Kidney (tissue), 13 donors: ENCODE measurements at regions not wholly inside any gene's neighbourhood (a gene's known extent, or its start where the extent isn't known, plus 50 kb on each side); places are given as distances from the start of the nearest gene placed in this dataset.

Experiments
- DNase-seq, 5 donors: peaks; one replicate each; pipeline ENCODE4 v3.0.0-alpha.2; 2013 to 2020
- FAIRE-seq: peaks from 2 replicates; lab custom pipeline; 2012; peaks lifted over from hg19 to GRCh38; lab: Jason Lieb, UNC
- H3K27ac ChIP-seq, 2 donors: one replicate each; pipeline ENCODE4 v1.7.0; 2013; ENCODE audit warnings: low read depth in 2 of 2, low read length in 2 of 2, inconsistent platforms in 1 of 2
- H3K27me3 ChIP-seq: one replicate; pipeline ENCODE4 v1.7.1; 2013; ENCODE audit warnings: low read length, inconsistent platforms; ENCODE audit not compliant: control insufficient read depth, insufficient read depth
- H3K36me3 ChIP-seq, 3 donors: one replicate each; pipeline versions ENCODE4 v1.7.0 to v1.7.1; 2013; ENCODE audit warnings: low read length in 3 of 3, control low read depth in 1 of 3, inconsistent platforms in 1 of 3; ENCODE audit not compliant: insufficient read depth in 3 of 3, control insufficient read depth in 2 of 3
- H3K4me1 ChIP-seq, 3 donors: one replicate each; pipeline versions ENCODE4 v1.7.0 to v1.7.1; 2013; ENCODE audit warnings: low read length in 3 of 3, inconsistent platforms in 1 of 3, low read depth in 1 of 3; ENCODE audit not compliant: control insufficient read depth in 2 of 3, insufficient read depth in 2 of 3
- H3K4me3 ChIP-seq, 3 donors: one replicate each; pipeline versions ENCODE4 v1.7.0 to v1.8.1; 2013; ENCODE audit warnings: low read length in 3 of 3, control low read depth in 1 of 3, inconsistent platforms in 1 of 3
- H3K9ac ChIP-seq, 3 donors: one replicate each; pipeline versions ENCODE4 v1.7.0 to v1.7.1; 2013; ENCODE audit warnings: low read length in 3 of 3, control low read depth in 1 of 3, inconsistent platforms in 1 of 3
- H3K9me3 ChIP-seq, 3 donors: one replicate each; pipeline versions ENCODE4 v1.7.0 to v1.7.1; 2013; ENCODE audit warnings: low read length in 3 of 3, control low read depth in 1 of 3, inconsistent platforms in 1 of 3; ENCODE audit not compliant: control insufficient read depth in 2 of 3, insufficient read depth in 1 of 3
- CTCF ChIP-seq: IDR thresholded peaks from 3 replicates; pipeline ENCODE4 v1.5.1; 2012; ENCODE audit warnings: mild to moderate bottlenecking, moderate library complexity, borderline replicate concordance; ENCODE audit not compliant: insufficient read depth; ENCODE audit errors: extremely low read depth
- intact Hi-C: fragments of 100-400 bp; cut with DNase I; formaldehyde crosslinking; loops from one replicate; pipeline ENCODE4 v1.11.1; 2022
- donor health status: control.
- donor health status: control.
- donor health status: control.
- donor health status: control.
- donor health status: control.
- donor health status: DM: yes; HTN: yes; CAD: no.
- donor health status: Normal renal cell carcinoma (clear cell type).

- DNase-seq (no peak), FAIRE-seq (no peak)
- Histone ChIP-seq H3K9ac (no peak overlapping the region), H3K4me3 (no peak overlapping the region), H3K9me3 (no peaks in the 10 kb centered on the region), H3K36me3 (no peaks in the 10 kb centered on the region), H3K4me1 (no peaks in the 10 kb centered on the region), H3K27me3 (no peaks in the 10 kb centered on the region), H3K27ac (no peak overlapping the region)
- no peak for TF ChIP-seq CTCF
- intact Hi-C loops, result no loop called here
Observed at GRCh38 chr13:109509154-109509900, 277.1 kb downstream of the IRS2 start.

GRCh38 chr13:109500146-109500773, 286.1 kb downstream of the IRS2 start:
- Histone ChIP-seq H3K36me3 (no peaks in the 10 kb centered on the region), H3K27me3 (no peaks in the 10 kb centered on the region), H3K27ac (no peak overlapping the region), H3K4me3 (no peak overlapping the region), H3K4me1 (no peaks in the 10 kb centered on the region), H3K9me3 (no peaks in the 10 kb centered on the region), H3K9ac (no peak overlapping the region)
- DNase-seq, result peak in 2 of 5 donors; percentile 28 to 42
- intact Hi-C loops, result no loop called here
- TF ChIP-seq CTCF, result no peak
- FAIRE-seq, result no peak

DNA sequence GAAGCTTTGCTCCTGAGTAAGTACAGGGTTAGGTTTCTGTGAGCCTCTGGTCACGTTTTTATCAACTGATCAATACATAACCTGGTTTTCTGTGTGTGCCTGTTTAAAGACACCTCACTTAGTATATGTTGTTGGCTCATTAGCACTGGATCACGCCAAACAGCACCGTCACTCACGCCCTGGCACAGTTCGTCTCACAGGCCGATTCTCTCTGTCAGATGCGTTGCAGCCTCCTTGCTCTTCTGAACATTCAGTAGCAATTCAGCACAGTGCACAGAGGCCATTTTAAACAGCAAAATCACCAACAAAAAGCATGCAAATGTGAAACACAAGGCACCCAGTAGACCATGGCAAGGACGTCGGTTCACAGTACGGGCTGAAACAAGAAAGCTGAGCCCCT, 288.5 kb downstream of the IRS2 start:
- no peaks in the 10 kb centered on the region for H3K27me3 ChIP-seq
- FAIRE-seq (no peak), DNase-seq (peak in 1 of 5 donors; percentile 13)
- H3K36me3 ChIP-seq, result no peaks in the 10 kb centered on the region
- H3K9ac ChIP-seq, result no peak overlapping the region
- H3K4me3 ChIP-seq, result no peak overlapping the region
- intact Hi-C loops, result no loop called here
- H3K4me1 ChIP-seq, result no peaks in the 10 kb centered on the region
- no peak overlapping the region for H3K27ac ChIP-seq
- TF ChIP-seq CTCF, result no peak
- no peaks in the 10 kb centered on the region for H3K9me3 ChIP-seq
